Left lung (tissue), 4 donors: ENCODE measurements at regions not wholly inside any gene's neighbourhood (a gene's known extent, or its start where the extent isn't known, plus 50 kb on each side); places are given as distances from the start of the nearest gene placed in this dataset.

ENCODE experiments used
- ATAC-seq: fragments of 200-7000 bp; cut with Tn5 transposase; one replicate; pipeline ENCODE4 v1.9.1; 2020; ENCODE audit warnings: moderate library complexity
- DNase-seq, 4 donors: peaks; one replicate each; pipeline ENCODE4 v3.0.0-alpha.2; 2013 to 2020
- H3K27ac ChIP-seq, 2 donors: fragments of 200-600 bp; sonication (generic) in 1 of 2; one replicate each; pipeline versions ENCODE4 v1.5.0 to v1.8.0; 2020 to 2021
- H3K27me3 ChIP-seq, 2 donors: fragments of 200-600 bp; sonication (generic) in 1 of 2; one replicate each; pipeline versions ENCODE4 v1.5.0 to v1.8.0; 2020 to 2021
- H3K36me3 ChIP-seq, 2 donors: fragments of 200-600 bp; sonication (generic) in 1 of 2; one replicate each; pipeline versions ENCODE4 v1.5.0 to v1.8.0; 2020 to 2021
- H3K4me1 ChIP-seq, 2 donors: fragments of 200-600 bp; one replicate each; pipeline ENCODE4 v1.8.0; 2021
- H3K4me3 ChIP-seq, 2 donors: fragments of 200-600 bp; sonication (generic) in 1 of 2; one replicate each; pipeline versions ENCODE4 v1.5.0 to v1.8.0; 2020 to 2021; ENCODE audit warnings: mild to moderate bottlenecking in 1 of 2
- H3K9me3 ChIP-seq, 2 donors: fragments of 200-600 bp; sonication (generic) in 1 of 2; one replicate each; pipeline versions ENCODE4 v1.5.0 to v1.8.0; 2020 to 2021
- intact Hi-C, 2 donors: fragments of 100-400 bp; cut with DNase I; formaldehyde crosslinking; loops; one replicate each; pipeline versions ENCODE4 v1.11.2 to v1.14.2; 2022
- TF ChIP-seq, protein P1 (sequence below), 2 donors: fragments of 200-600 bp; sonication (generic) in 1 of 2; IDR thresholded peaks; one replicate each; pipeline versions ENCODE4 v1.5.0 to v1.8.0; 2021; ENCODE audit warnings: antibody characterized with exemption in 2 of 2
- donor health status: DM: no; HTN: yes; CAD: no.
- donor health status: DM: no; HTN: no; CAD: no.

DNA sequence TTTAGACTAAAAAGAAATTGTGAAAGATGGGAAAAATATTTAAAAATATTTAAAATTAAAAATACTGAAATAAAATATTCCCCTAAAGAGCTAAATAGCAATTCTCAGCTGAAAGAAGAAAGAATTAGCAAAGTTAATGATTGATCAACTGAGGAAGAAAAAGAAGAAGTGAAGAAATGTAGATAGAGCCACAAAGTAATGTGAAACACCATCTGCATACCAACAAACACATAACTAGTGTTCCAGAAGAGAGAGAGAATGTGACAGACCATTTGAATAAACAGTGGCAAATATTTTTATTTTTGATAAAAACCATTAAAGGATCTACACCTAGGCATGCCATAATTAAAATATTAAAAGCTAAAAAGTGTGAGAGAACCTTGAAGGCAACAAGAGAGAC lies 784.5 kb upstream of the ZWINT start:
- no peak overlapping the region for H3K4me3 ChIP-seq
- H3K9me3 ChIP-seq, result no peaks in the 10 kb centered on the region
- no peaks in the 10 kb centered on the region for H3K4me1 ChIP-seq
- intact Hi-C loops, result no loop called here
- no peak for ATAC-seq
- TF ChIP-seq, protein P1, sequence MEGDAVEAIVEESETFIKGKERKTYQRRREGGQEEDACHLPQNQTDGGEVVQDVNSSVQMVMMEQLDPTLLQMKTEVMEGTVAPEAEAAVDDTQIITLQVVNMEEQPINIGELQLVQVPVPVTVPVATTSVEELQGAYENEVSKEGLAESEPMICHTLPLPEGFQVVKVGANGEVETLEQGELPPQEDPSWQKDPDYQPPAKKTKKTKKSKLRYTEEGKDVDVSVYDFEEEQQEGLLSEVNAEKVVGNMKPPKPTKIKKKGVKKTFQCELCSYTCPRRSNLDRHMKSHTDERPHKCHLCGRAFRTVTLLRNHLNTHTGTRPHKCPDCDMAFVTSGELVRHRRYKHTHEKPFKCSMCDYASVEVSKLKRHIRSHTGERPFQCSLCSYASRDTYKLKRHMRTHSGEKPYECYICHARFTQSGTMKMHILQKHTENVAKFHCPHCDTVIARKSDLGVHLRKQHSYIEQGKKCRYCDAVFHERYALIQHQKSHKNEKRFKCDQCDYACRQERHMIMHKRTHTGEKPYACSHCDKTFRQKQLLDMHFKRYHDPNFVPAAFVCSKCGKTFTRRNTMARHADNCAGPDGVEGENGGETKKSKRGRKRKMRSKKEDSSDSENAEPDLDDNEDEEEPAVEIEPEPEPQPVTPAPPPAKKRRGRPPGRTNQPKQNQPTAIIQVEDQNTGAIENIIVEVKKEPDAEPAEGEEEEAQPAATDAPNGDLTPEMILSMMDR (IDR thresholded peaks at IDR 0.05), result no peak
- H3K27ac ChIP-seq, result no peak overlapping the region
- no peaks in the 10 kb centered on the region for H3K36me3 ChIP-seq
- DNase-seq, result no peak
- H3K27me3 ChIP-seq, result no peaks in the 10 kb centered on the region

DNA sequence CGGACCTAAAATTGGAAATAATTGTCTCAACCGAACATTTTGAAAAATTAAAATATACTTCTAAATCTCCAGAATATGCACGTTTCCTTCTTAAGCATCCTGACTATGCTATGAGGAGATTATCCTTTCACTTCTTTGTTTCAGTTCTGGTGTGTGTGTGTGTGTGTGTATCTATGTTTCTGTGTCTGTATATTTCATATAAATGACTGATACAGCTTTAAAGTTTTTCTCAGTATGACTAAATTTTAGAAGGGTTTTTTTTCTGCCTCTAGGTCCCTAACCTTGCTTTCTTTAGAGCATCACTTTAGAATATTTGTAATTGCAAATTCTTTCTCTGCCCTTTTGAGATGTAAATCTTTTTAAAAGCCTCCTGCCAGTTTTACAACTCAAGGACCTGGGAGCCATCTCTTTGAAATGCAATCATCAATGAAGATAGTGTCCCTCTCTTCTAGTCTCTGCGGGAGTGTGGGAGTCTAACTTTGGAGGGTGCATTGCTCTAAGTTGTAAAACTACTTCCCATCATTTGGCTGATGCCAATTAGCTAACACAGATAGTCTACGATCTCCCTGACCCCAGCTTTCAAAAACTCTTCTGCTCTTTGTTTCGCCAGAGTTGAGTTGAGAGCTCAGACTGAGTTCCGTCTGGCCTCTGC lies 782.0 kb upstream of the ZWINT start:
- Histone ChIP-seq H3K9me3 (no peaks in the 10 kb centered on the region), H3K27ac (no peak overlapping the region), H3K4me3 (no peak overlapping the region), H3K27me3 (no peaks in the 10 kb centered on the region), H3K4me1 (no peaks in the 10 kb centered on the region), H3K36me3 (no peaks in the 10 kb centered on the region)
- no peak for DNase-seq
- no peak for ATAC-seq
- TF ChIP-seq, protein P1 (IDR thresholded peaks at IDR 0.05), result no peak
- intact Hi-C loops, result no loop called here

DNA sequence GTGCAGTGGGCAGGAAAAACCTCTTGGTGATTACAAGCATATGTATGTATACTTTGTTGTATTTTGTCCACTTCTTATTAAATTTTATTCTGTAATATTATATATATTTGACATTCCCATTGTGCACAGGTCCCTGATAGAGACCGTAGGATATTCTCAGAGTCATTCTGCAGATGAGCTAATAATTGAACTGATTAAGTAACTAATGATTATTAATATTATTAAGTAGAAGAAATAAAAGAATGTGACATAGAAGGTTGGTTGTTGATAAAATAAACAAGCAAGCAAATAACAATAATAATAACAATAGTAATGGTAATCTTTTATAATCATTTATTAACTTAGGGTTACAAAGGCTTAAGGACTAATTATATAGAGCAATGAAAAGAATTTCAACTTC lies 780.6 kb upstream of the ZWINT start:
- Histone ChIP-seq H3K4me1 (no peaks in the 10 kb centered on the region), H3K4me3 (no peak overlapping the region), H3K27me3 (no peaks in the 10 kb centered on the region), H3K27ac (no peak overlapping the region), H3K9me3 (peaks cover 0 to 2% of the 10 kb centered on the region in 2 donors), H3K36me3 (no peaks in the 10 kb centered on the region)
- no peak for DNase-seq
- ATAC-seq, result no peak
- TF ChIP-seq, protein P1 (IDR thresholded peaks at IDR 0.05), result no peak
- intact Hi-C loops, result no loop called here

DNA sequence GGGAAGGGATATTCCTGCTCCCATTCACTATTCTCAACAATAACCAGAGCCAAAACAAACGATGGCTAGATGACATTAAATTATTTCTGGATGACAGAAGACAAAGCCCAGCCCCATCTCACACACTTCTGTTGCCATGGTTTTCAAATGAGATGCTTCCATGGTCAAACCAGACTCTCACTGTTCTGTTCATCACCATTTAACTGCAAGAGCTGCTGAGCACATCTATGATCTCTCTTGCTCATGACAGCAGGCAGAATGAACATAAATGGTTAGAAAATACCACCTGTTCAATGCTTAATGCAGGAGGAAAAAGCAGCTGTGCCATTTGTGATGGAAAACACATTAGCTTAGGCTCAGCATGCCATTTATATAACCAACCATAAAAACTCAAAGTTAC lies 758.6 kb upstream of the ZWINT start:
- Histone ChIP-seq H3K27ac (no peak overlapping the region), H3K36me3 (no peaks in the 10 kb centered on the region), H3K4me1 (no peaks in the 10 kb centered on the region), H3K27me3 (no peaks in the 10 kb centered on the region), H3K4me3 (no peak overlapping the region), H3K9me3 (peaks cover 0 to 7% of the 10 kb centered on the region in 2 donors)
- TF ChIP-seq, protein P1 (IDR thresholded peaks at IDR 0.05), result no peak
- no peak for ATAC-seq
- no peak for DNase-seq
- intact Hi-C loops, result no loop called here

DNA sequence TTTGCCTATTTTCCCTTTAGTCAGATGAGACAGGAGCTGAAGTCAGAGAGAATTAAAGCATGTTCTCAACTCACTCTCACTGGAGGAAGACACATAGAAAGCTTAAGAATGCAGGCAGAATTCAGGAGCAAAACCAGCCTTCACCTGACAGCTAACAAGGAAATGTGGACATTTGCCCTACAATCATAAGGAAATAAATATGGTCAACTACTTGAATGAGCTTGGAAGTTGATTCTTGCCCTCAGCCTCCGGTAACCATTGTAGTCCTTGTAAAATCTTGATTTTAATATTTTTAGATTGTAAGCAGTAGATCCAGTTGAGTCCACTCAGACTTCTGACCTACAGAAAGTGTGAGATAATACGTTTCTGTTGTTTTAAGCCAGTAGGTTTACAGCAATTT lies 752.5 kb upstream of the ZWINT start:
- ATAC-seq, result no peak
- no peak overlapping the region for H3K4me3 ChIP-seq
- intact Hi-C loops, result no loop called here
- no peaks in the 10 kb centered on the region for H3K9me3 ChIP-seq
- no peaks in the 10 kb centered on the region for H3K27me3 ChIP-seq
- no peak overlapping the region for H3K27ac ChIP-seq
- H3K4me1 ChIP-seq, result no peaks in the 10 kb centered on the region
- H3K36me3 ChIP-seq, result no peaks in the 10 kb centered on the region
- DNase-seq, result no peak
- TF ChIP-seq, protein P1 (IDR thresholded peaks at IDR 0.05), result no peak
